MCF 10A (cell line): ENCODE measurements at regions not wholly inside any gene's neighbourhood (a gene's known extent, or its start where the extent isn't known, plus 50 kb on each side); places are given as distances from the start of the nearest gene placed in this dataset.

ENCODE experiments used
- BruUV-seq: library from RNA; stranded (reverse); fragments of 400-500 nt; replicated peaks from 2 replicates; lab custom pipeline; 2021; lab: Mats Ljungman, UMichigan
- CTCF ChIA-PET: fragments of 300-600 bp; sonication (Branson Sonifier 250); formaldehyde crosslinking; extraction: SDS; loops from one replicate; lab custom pipeline; 2021; ENCODE audit warnings: antibody characterized with exemption, inconsistent platforms; lab: Yijun Ruan, JAX
- POLR2A ChIA-PET: fragments of 300-600, 350-650 bp; sonication (Branson Sonifier 250); formaldehyde crosslinking; extraction: SDS; loops from one replicate; lab custom pipeline; 2020; ENCODE audit warnings: antibody characterized with exemption, inconsistent platforms; lab: Yijun Ruan, JAX
- DNase-seq: peaks from one replicate; pipeline ENCODE4 v3.0.0-alpha.2; 2018; ENCODE audit not compliant: unreplicated experiment
- H3K27ac Mint-ChIP-seq: one replicate; pipeline ENCODE4 v1.8.0; 2022; ENCODE audit warnings: mild to moderate bottlenecking, low read depth, mixed read lengths; ENCODE audit not compliant: unreplicated experiment
- H3K27me3 Mint-ChIP-seq: one replicate; pipeline ENCODE4 v1.8.0; 2022; ENCODE audit warnings: mixed read lengths; ENCODE audit not compliant: insufficient read depth, unreplicated experiment
- H3K36me3 Mint-ChIP-seq: one replicate; pipeline ENCODE4 v1.8.0; 2022; ENCODE audit warnings: mild to moderate bottlenecking, moderate library complexity, mixed read lengths; ENCODE audit not compliant: insufficient read depth, unreplicated experiment
- H3K4me1 Mint-ChIP-seq: one replicate; pipeline ENCODE4 v1.8.0; 2022; ENCODE audit warnings: mixed read lengths; ENCODE audit not compliant: insufficient read depth, unreplicated experiment
- H3K4me3 Mint-ChIP-seq: one replicate; pipeline ENCODE4 v1.8.0; 2022; ENCODE audit warnings: mild to moderate bottlenecking, moderate library complexity, mixed read lengths; ENCODE audit not compliant: unreplicated experiment
- H3K9me3 Mint-ChIP-seq: one replicate; pipeline ENCODE4 v1.8.0; 2022; ENCODE audit warnings: mixed read lengths; ENCODE audit not compliant: unreplicated experiment
- intact Hi-C: fragments of 100-400 bp; cut with micrococcal nuclease; formaldehyde crosslinking; loops from 2 replicates; pipeline ENCODE4 v1.14.1; 2022
- TF ChIP-seq, protein P1 (sequence below): fragments of 200-600 bp; IDR thresholded peaks from one replicate; pipeline ENCODE4 v1.8.0; 2022; ENCODE audit warnings: antibody characterized with exemption, mild to moderate bottlenecking; ENCODE audit not compliant: unreplicated experiment

DNA sequence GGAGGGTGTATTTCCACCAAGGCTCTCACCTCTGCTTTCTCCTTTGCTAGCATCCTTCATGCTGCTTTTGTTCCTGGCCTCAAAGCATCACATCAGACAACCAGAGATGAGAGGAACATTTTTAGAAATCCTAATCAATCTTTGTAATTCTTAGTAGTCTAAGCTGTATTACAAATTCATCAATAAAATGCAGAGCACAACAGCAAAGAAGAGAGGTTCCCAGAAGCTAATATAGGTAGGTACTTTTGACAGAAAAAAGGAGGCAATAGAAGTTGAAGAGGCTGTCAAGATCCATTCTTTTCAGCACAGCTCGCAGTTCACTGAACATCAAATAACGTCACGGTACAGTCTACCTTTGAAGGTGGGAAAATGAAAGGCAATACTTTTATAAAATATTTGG is 265.2 kb upstream of the SYT1 start:
- ChIA-PET CTCF (no interaction called here), POLR2A (no interaction called here)
- Mint-ChIP-seq H3K4me3 (no peak overlapping the region), H3K4me1 (no peaks in the 10 kb centered on the region), H3K27me3 (no peaks in the 10 kb centered on the region), H3K9me3 (peaks cover 21% of the 10 kb centered on the region), H3K27ac (no peak overlapping the region), H3K36me3 (no peaks in the 10 kb centered on the region)
- intact Hi-C loops, result no loop called here
- DNase-seq, result no peak
- TF ChIP-seq, protein P1, sequence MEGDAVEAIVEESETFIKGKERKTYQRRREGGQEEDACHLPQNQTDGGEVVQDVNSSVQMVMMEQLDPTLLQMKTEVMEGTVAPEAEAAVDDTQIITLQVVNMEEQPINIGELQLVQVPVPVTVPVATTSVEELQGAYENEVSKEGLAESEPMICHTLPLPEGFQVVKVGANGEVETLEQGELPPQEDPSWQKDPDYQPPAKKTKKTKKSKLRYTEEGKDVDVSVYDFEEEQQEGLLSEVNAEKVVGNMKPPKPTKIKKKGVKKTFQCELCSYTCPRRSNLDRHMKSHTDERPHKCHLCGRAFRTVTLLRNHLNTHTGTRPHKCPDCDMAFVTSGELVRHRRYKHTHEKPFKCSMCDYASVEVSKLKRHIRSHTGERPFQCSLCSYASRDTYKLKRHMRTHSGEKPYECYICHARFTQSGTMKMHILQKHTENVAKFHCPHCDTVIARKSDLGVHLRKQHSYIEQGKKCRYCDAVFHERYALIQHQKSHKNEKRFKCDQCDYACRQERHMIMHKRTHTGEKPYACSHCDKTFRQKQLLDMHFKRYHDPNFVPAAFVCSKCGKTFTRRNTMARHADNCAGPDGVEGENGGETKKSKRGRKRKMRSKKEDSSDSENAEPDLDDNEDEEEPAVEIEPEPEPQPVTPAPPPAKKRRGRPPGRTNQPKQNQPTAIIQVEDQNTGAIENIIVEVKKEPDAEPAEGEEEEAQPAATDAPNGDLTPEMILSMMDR, result no peak
- no TSS peak for BruUV-seq

DNA sequence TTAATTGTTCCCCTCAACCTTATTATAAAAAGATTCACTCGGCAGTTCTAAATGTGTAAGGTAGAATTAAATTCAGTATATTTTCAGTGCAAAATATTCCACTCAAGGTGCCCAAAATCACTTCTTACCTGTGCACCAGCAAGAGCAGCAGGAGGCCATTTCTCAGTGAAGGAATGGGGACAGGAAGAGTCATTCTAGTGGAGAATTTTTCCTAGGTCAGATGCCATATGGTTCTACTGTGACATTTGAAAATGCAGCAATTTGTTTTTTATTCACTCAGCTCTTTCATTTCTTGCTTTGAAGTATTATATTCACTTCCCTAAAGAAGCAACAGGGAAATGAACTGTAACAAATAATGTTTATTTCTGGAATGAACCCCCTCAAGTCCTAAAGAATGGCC is 264.0 kb upstream of the SYT1 start:
- H3K27ac Mint-ChIP-seq, result no peak overlapping the region
- intact Hi-C loops, result no loop called here
- H3K4me1 Mint-ChIP-seq, result no peaks in the 10 kb centered on the region
- TF ChIP-seq, protein P1, result no peak
- POLR2A ChIA-PET, result no interaction called here
- H3K36me3 Mint-ChIP-seq, result no peaks in the 10 kb centered on the region
- BruUV-seq, result no TSS peak
- DNase-seq, result no peak
- H3K4me3 Mint-ChIP-seq, result no peak overlapping the region
- H3K27me3 Mint-ChIP-seq, result no peaks in the 10 kb centered on the region
- CTCF ChIA-PET, result no interaction called here
- peaks cover 26% of the 10 kb centered on the region for H3K9me3 Mint-ChIP-seq

DNA sequence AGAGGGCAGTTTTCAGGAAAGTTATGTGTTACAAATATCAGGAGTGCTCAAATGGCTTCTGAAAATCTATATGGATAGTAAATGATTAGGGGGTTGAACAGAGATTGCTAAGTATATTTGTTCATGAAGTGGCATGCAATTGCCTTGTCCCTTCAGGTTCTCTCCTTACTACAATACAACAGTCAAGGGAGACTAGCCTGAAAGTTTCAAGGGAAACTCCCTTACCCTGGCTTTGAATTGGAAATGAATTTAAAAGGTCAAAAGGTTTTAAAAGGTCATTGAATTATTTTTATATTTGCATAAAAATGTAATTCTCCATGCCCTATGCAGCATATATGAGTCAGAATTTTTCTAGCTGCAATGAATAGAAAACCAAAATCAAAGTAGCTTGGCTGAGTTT is 253.1 kb upstream of the SYT1 start:
- Mint-ChIP-seq H3K27me3 (no peaks in the 10 kb centered on the region), H3K4me3 (no peak overlapping the region), H3K36me3 (no peaks in the 10 kb centered on the region), H3K9me3 (peaks cover 16% of the 10 kb centered on the region), H3K27ac (no peak overlapping the region), H3K4me1 (no peaks in the 10 kb centered on the region)
- no peak for DNase-seq
- BruUV-seq, result no TSS peak
- TF ChIP-seq, protein P1, result no peak
- POLR2A ChIA-PET, result no interaction called here
- intact Hi-C loops, result no loop called here
- CTCF ChIA-PET, result no interaction called here

DNA sequence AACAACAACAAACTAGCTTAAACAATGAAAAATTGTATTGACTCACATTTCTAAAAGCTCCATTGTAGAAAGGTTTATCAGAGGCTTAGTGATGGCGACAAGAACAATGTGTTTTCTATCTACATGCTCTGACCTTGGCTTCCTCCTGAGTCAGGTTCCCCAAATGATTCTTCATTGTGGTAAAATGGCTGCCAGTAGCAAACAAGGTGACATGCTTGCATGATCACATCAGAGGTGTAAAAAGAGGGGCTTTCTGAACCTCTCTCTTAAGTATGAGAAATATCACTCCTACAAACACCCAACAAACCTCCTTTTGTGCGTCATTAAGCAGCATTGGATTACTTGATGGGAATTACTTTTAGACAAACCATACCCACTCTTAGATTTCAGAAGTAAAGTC is 252.4 kb upstream of the SYT1 start:
- ChIA-PET POLR2A (no interaction called here), CTCF (no interaction called here)
- Mint-ChIP-seq H3K4me1 (no peaks in the 10 kb centered on the region), H3K4me3 (no peak overlapping the region), H3K9me3 (peaks cover 16% of the 10 kb centered on the region), H3K27me3 (no peaks in the 10 kb centered on the region), H3K36me3 (no peaks in the 10 kb centered on the region), H3K27ac (no peak overlapping the region)
- BruUV-seq, result no TSS peak
- TF ChIP-seq, protein P1, result no peak
- intact Hi-C loops, result no loop called here
- DNase-seq, result no peak
